HG03342 (cell line): ENCODE measurements at regions not wholly inside any gene's neighbourhood (a gene's known extent, or its start where the extent isn't known, plus 50 kb on each side); places are given as distances from the start of the nearest gene placed in this dataset.

Experiments used
- ATAC-seq: cut with Tn5 transposase; IDR thresholded peaks from one replicate; pipeline ENCODE4 v1.9.1; 2021; ENCODE audit warnings: mild to moderate bottlenecking, moderate library complexity; ENCODE audit not compliant: unreplicated experiment

- no peak for ATAC-seq
Measured at GRCh38 chr6:98779618-98780017, 54.8 kb upstream of the POU3F2 start.

GRCh38 chr6:98782772-98783171 is 51.6 kb upstream of the POU3F2 start:
- ATAC-seq = peak; percentile 58

GRCh38 chr6:98783578-98783977 is 50.8 kb upstream of the POU3F2 start:
- ATAC-seq = no peak
